HG03439 (cell line): ENCODE measurements at regions not wholly inside any gene's neighbourhood (a gene's known extent, or its start where the extent isn't known, plus 50 kb on each side); places are given as distances from the start of the nearest gene placed in this dataset.

Source experiments
- ATAC-seq: cut with Tn5 transposase; IDR thresholded peaks from one replicate; pipeline ENCODE4 v1.9.1; 2021; ENCODE audit warnings: mild to moderate bottlenecking, moderate library complexity; ENCODE audit not compliant: unreplicated experiment

GRCh38 chr9:108093773-108094675, 604.5 kb upstream of the KLF4 start:
- no peak for ATAC-seq

GRCh38 chr9:108088916-108089315, 599.3 kb upstream of the KLF4 start:
- ATAC-seq, result no peak

- no peak for ATAC-seq
Observed at GRCh38 chr9:108087781-108088180, 598.2 kb upstream of the KLF4 start.

- no peak for ATAC-seq
Observed at GRCh38 chr9:108086624-108087023, 597.1 kb upstream of the KLF4 start.

- ATAC-seq, result no peak
Observed at GRCh38 chr9:108085294-108085693, 595.7 kb upstream of the KLF4 start.

GRCh38 chr9:108083796-108084352, 594.3 kb upstream of the KLF4 start:
- ATAC-seq, result no peak

GRCh38 chr9:108083160-108083750, 593.7 kb upstream of the KLF4 start:
- no peak for ATAC-seq

GRCh38 chr9:108081112-108081511, 591.5 kb upstream of the KLF4 start:
- ATAC-seq, result no peak

- ATAC-seq, result no peak
Observed at GRCh38 chr9:108080285-108080684, 590.7 kb upstream of the KLF4 start.

- ATAC-seq, result no peak
Observed at GRCh38 chr9:108078811-108079210, 589.2 kb upstream of the KLF4 start.

- no peak for ATAC-seq
Observed at GRCh38 chr9:108078375-108078774, 588.8 kb upstream of the KLF4 start.

- ATAC-seq, result no peak
Observed at GRCh38 chr9:108077556-108077955, 588.0 kb upstream of the KLF4 start.

- ATAC-seq, result no peak
Observed at GRCh38 chr9:108074900-108075299, 585.3 kb upstream of the KLF4 start.

GRCh38 chr9:108073823-108074222, 584.3 kb upstream of the KLF4 start:
- no peak for ATAC-seq

GRCh38 chr9:108072740-108073139, 583.2 kb upstream of the KLF4 start:
- no peak for ATAC-seq

- no peak for ATAC-seq
Observed at GRCh38 chr9:108070861-108071260, 581.3 kb upstream of the KLF4 start.

- ATAC-seq, result no peak
Observed at GRCh38 chr9:108069991-108070390, 580.4 kb upstream of the KLF4 start.

- no peak for ATAC-seq
Observed at GRCh38 chr9:108062680-108063079, 573.1 kb upstream of the KLF4 start.

- no peak for ATAC-seq
Observed at GRCh38 chr9:108060175-108060574, 570.6 kb upstream of the KLF4 start.

- no peak for ATAC-seq
Observed at GRCh38 chr9:108058135-108058814, 568.7 kb upstream of the KLF4 start.

GRCh38 chr9:108057421-108058134, 568.0 kb upstream of the KLF4 start:
- ATAC-seq, result no peak
